ENCODE measurements at regions not wholly inside any gene's neighbourhood (a gene's known extent, or its start where the extent isn't known, plus 50 kb on each side); places are given as distances from the start of the nearest gene placed in this dataset.

GRCh38 chr7:8963722-8964121 lies 530.3 kb downstream of the NXPH1 start:
- no peak for TF ChIP-seq EZH2 (IDR thresholded peaks at IDR 0.05; ENCODE audit: borderline replicate concordance)
- TF ChIP-seq CTCF (IDR thresholded peaks at IDR 0.05; ENCODE audit: poor library complexity) = no peak

All from hepatocyte (in vitro differentiated cells).